GM18868 (cell line): ENCODE measurements at regions not wholly inside any gene's neighbourhood (a gene's known extent, or its start where the extent isn't known, plus 50 kb on each side); places are given as distances from the start of the nearest gene placed in this dataset.

Experiments used
- ATAC-seq: cut with Tn5 transposase; IDR thresholded peaks from one replicate; pipeline ENCODE4 v1.9.1; 2021; ENCODE audit warnings: mild to moderate bottlenecking, moderate library complexity; ENCODE audit not compliant: unreplicated experiment

DNA sequence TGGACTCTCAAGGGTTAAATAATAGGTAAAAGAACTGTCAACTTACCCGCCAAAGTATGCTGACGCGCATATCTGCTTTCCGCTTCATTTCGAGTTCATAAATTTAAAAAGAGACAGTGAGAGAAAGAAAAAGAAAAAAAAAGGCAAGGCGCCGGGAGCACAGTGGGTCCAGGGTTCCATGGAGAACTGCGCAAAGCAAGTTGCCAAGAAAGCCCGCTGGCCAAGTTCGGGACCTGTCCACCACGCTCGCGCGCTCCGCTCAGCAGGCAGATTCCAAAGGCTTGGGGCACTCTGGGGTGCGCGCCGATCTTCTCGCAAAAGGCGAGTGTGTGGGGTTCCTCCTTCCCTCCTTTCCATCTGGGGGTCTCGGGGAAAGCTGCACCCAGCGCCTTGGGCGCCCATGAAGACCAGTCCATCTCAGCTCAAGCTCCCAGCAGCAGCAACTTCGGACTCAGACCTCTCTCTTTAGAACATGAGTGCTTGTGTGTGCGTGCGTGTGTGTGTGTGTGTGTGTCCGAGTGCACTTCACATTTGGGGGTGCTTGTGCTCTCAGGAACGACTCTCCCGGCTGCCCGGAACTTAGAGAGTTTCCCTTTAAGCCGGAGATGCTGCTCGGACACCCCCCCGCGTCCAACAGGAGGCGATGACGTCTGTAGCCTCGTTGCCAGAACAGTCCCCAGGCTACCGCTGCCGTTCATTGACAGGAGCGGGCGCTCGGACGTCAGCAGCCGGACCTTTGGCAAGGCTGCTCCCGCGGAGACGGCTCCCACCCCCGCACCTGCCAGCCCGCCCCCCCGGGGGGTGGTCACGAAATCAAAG, 180.0 kb downstream of the TBXT start:
- no peak for ATAC-seq

DNA sequence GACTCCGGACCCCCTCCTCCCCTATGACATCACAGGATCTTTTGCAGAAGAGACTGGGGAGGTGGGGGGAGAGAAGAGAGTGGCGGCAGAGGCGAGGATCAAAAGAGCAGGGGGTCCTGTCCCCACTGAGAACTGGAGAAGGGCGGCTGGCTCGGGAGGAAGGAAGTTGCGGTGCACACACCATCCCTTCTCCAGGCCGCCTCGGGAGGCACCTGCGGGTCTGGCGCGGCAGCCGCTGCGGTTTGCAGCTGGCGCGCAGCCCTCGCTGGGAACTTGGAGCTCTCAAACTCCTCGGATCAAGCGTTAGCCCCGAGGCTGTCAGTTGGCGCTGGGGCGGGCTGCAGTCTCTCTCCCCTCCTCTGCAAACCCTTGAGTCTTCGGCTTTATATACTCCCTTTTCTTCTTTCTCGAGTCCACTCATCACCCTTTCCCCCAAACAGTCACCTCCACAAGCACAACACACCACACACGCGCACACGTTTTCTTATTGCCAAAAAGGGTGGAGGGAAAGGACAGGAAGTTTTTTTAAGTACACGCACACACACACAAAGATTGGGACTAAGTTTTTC, 180.7 kb downstream of the TBXT start:
- no peak for ATAC-seq

DNA sequence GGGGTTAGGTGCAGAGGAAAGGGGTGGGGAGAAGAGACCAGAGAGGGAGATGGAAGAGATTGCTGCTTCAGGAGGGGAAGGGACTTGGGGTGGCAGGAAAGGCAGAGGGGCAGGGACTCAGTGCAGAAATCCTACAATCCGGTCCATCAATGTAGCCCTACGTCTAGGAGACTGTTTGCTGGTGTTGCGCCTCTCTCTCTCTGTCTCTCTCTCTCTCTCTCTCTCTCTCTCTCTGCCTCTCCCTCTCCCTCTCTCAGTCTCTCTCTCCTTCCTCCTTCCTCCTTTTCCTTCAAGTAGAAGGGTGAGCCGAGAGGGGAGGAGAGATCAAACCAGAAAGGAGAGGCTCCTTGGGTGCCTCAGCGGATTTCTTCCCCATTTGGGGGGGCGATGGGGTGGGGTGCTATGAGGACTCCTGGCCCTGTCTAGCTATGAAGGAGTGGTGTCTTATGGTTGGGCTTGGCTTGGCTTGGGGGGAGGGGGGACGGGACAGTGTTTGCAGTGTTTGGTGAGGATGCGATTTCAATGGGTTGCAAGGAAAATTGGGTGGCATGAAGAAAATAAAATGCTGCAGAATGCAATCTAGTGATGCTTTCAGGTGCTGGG, 181.2 kb downstream of the TBXT start:
- ATAC-seq = no peak

DNA sequence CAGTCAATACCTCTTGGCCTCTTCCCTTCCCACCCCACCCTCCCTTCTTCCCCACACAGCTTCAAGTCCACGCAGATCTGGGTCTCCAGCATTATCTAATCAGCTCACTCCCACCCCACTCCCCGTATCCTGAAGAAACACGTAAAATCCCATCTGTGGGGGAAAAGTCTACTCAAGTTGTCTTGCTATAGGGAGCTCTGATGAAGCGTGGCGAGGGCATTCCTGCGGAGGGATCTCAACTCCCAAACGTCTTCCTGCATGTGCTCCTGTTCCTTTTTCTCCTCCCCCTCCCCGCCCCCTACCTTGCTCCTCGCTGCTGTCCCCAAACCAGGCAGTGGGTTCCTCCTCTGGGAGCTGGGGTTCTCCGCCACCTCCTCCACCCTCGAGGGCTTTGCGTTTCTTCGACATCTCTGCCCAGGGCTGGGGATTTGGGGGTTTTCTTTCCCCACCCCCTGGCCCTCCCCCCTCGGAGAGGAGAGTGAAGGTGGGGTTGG, 181.8 kb downstream of the TBXT start:
- ATAC-seq = no peak

DNA sequence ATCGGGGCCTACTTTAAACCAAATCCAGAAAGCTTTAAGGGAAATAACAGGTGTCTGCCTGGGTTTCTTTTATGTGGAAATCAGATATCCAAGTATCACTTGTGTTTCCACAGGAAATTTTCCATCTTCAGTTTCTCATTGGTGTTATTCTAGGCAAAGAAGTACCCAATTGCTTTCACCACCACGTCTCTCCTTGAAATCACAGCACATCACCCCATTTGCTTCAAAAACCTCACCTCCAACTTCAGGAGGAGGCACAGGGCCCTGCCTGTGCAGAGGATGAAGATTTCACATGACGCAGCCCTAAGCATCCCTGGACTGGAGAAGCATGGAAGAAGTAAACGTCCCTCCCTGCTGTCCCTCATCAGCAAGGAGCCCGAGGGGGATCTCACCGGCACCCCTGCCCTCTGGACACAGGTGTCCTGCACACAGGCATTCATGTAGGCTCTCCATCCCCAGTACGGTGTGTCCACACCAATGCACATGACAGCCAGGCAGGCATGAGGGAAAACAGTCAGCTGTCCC, 182.3 kb downstream of the TBXT start:
- no peak for ATAC-seq

DNA sequence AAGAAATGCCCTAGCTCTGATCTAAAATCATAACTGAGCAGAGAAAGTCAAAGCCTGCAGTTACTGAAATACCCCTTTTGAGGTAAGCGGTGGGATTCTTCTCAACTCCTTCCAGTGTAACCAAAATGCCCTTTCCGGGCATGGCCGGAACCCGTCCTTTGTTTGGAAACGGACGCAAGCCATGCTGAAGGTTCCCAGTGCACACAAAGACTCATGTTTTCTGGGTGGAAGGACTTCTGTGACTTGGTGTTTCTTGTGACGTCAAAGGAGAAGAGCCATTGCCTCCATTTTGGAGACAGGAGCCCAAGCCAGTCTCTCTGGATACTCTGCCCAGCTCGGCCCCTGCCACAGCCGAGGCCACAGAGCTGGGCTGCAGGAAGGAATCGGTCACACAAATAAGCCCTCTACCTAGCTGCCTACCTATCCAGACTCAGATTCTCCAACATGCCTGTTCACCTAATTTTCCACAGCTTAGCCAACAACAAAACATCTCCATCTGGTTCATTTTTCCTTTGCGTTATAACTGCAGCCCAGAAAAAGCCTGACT, 182.8 kb downstream of the TBXT start:
- no peak for ATAC-seq

DNA sequence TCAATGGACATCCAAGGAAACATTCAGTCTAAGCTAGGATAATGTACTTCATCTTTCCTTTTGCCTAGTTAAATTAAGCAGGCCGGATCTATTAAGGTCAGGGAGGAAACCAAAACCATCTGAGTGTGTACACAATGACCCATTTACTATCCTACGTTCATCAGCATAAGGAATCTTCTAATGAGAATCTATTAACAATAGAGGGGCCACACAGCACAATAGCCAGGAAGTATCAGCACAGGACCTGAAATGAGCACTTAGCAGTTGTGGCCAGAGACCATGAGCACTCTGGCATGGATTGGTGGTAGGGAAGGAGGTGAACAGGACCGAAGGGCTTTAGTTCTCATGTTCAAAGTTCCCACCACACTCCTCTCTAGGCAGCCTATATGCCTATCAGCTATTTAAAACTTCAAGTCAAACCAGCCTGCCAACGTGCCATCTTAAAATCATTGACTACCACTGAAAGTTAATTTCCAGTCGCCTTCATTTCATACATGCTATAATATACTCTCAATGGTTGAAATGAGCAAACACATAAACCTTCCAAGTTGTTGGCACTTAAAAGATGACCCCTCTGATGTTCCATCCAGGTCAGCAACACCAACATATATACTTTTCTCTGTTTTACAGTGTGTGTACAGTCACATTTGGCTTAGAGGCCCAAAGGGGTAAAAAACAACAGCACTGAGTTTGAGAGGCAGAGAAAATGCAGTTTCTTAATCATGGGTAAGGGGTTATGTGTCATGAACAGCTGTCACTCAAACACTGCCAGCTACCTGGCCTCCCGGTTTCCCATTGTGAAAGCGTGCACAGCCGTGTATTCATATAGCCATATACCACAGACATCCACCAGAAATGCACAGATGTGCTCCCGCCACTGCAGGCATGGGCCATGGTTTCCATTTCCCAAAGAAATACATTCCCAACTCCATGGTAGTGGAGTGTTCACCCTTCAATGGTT, 184.3 kb downstream of the TBXT start:
- ATAC-seq = no peak

DNA sequence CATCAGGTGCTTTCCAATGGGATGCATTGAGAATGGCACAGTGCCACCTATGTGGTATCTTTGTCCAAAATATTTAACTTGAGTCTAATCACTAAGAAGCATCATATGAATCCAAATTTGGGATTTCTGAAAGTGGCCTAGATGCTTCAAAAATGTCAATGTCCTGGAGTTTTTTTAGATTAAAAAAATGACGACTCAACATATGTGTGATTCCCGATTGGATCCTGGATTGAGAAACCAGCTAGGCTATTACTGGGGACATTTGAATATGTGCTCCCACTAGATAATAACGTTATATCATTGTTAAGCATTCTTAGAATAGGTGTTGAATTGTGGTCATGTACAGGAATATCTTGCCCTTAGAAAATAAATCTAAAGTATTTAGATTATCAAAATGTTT, 189.2 kb downstream of the TBXT start:
- ATAC-seq = no peak

DNA sequence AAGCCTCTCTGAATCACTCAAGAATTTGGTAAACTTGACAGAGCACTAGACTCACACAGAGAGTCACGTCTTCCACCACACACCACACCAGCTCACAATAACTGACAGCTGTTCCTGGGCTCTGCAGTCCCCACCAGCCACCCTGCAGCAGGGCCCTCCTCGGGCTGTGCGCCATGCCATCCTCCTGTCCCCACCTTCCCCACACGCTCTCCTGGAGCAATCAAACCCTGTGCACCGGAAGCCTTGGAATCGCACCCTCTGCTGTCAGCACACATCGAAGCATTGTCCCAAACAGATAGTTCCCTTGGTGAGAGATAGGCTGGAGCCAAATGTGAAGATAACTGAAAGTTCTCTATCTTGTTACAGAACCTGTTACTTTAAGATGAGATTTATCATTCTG, 191.0 kb downstream of the TBXT start:
- no peak for ATAC-seq

DNA sequence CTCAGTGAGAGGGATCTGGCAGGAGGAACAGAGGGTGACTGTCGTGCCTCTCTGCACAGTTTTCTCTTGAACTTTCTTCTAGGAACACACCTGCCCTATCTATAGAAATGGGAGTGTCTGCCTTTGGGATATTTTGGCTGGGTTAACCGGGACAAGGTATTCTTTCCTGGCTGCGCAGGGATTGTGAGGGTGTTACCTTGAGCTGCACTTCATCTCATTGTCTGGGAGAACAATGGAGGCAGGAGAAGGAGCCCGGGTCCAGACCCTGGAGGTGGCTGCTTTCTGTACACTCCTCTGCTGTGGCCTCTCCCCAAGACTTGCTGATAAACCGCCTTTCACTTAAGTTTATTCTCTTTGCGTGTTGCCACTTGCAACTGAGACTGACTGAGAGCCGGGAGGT, 192.8 kb downstream of the TBXT start:
- no peak for ATAC-seq

DNA sequence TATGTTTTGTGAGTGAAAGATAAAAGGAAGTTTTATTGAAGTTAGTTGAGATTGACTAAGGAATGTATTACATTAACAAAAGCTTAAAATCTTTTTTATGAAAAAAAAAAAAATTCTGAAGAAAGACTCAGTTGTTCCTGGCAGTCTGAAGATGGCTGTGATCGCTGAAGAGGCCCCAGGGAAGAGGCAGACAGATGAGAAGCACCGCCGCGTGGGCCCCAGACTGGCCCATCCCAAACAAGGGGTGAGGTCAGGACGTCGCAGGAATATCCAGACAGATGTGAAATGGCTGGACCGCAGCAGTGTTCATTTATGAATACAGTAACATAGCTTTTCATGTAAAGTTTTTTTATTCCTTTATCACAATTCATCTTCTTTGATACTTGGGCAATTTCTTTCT, 194.2 kb downstream of the TBXT start:
- no peak for ATAC-seq

DNA sequence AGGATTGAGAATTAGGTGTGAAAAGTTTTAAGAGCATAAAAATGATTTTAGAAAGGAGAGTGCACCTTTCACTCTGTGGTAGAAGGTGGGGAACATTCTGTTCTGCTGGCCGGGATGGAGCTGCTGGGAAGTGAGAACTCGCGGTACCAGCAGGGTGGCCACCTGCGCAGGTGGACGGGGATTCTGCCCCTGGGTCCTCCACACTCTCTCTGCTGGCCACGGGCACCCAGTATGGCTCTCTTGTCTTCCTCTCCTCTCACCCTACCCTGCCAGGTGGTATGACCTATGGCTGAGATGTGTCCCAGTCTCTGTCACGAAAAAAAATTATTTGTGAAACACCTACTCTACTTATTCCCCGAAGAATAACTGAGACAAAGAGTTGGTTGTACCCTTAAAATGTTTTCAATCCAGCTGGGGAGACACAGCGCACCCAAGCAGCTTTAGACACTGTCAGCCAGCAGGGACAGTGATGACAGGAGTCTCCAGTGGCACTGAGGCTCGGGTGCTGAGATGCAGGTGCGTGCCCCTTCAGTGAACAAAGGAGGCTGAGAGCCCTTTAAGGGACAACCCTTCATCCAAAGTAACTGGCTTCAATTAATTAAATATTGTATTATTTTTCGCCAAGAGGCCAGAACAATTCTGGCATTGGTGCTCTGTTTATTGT, 195.4 kb downstream of the TBXT start:
- no peak for ATAC-seq

DNA sequence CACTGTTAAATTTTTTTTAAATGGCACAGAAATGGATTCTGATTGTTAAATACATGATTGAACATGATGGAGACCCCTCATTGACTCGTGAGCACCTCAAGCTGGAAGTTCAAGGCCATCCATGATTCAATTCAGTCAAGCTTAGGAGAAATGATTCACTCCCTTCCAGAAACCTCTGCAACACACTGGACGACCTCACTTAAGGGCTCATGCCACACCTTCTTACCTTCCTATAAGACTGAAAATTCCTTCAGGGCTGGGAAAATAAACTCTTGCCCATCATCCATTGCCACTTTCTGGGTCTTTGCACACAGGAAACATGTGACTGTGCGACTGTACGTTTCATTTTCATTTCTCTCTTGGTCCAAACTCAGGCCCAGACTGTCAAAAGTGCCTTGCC, 196.4 kb downstream of the TBXT start:
- ATAC-seq = no peak

DNA sequence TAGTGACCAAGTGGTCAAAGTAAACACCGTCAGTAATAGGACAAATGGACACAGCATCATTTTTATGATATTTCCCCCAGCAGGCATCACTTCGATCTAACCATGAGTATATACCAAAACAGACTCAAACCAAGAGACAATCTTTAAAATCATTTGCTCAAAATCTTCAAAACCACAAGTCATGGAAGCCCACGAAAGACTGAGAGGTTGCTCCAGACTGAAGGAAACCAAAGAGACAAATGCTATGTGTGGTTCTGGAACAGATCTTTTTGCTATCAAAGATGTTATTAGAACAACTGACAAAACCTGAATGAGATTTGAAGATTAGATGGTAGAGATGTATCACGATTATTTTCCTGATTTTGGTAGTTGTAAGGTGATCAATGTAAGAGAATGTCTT, 197.7 kb downstream of the TBXT start:
- no peak for ATAC-seq

DNA sequence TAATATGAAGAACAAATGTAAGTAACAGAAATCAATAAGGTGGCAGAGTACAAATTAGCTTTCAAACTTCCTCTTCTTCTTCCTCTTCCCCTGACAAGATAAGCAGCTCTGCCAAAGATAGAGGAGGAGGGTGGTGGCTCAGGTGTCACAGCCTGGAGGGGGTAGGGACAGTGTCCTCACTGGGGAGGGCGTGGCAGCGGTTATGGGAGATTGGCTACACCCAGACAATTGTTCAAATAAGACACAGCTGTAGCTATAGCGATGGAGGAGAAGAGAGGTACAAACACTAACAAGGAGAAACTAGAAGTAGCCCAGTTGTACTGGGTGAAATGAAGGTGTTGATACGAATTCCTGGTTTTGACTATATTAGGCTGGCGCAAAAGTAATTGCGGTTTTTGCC, 198.5 kb downstream of the TBXT start:
- ATAC-seq = no peak

DNA sequence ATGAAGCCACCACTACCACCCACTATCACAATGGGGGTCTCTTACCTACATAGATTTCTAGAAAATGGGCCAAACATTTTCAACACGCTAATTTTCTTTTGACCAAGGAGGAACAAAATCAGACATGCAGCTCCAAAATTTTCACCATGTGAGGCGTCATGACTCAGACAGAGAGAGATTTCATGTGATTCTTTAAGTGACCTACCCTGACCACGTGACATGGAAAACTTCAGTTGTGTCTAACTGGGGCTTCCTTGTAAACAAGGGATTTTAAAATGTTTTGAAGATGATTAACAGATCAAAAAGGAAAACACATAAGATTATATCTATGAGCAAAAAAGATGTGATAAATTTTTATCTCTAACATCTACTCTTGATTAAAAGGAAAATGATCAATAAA, 199.2 kb downstream of the TBXT start:
- ATAC-seq = no peak

DNA sequence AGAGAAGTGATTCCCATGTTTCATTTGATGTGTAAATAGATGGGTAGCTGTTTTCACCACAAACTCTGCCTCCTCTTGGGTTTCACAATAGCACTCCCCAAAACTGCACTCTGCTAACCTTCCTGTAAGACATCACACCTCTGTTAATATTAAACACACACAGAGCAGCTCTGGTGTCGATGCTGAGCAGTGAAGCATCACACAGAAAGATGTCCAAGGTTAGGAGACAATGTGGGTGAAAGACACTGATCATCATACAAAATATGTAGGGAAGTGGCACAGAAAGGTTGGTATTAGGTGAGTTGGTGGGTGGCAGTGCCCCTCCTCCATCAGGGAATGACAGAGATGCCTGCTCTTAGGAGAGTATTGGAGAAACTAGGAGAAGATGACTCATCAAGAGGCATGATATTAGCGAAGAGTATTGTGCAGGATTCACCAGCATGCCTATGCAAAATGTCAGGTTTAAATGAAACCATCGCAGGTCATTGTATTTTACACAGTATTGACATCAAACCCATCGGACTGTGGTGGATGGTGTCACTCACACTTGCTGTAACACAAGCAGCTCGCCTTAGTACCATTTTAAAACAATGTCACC, 199.7 kb downstream of the TBXT start:
- ATAC-seq = no peak

DNA sequence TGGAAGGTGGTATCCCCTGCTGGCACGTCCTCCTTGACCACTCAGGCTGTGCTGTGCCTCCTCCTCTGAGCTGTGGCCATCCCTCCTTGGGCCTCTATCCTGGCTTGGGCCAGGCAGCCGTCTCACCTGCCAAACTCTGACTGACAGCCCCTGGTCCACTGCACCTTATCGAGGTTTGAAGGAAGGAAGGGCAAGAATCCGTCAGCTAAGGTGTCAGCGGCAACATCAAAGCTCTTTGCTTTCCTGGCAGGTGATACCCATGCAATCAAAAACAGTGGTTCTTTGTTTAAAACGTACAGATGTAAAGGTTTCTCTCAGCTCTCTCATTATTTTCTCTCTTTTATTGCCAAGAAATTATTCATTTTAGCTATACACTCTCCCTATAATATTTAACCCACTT, 203.9 kb downstream of the TBXT start:
- no peak for ATAC-seq

DNA sequence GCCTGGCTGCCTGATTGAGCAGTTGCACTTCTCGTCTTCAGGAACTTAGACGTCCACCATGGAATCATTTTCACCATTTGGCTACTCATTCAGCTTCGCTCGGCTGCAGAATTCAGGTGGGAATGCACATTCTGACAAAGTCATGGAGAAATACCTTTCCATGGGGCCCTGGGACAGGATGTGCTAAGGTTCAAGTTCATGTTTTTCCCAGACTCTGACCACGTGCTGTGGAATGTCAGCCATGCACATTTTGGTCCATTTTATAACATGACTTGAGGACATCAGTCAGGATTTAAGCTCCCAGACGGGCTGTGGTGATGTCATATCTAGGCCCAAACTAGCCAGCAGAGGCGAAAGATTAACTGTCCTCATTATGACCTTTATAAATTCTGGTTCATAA, 205.3 kb downstream of the TBXT start:
- ATAC-seq = no peak

DNA sequence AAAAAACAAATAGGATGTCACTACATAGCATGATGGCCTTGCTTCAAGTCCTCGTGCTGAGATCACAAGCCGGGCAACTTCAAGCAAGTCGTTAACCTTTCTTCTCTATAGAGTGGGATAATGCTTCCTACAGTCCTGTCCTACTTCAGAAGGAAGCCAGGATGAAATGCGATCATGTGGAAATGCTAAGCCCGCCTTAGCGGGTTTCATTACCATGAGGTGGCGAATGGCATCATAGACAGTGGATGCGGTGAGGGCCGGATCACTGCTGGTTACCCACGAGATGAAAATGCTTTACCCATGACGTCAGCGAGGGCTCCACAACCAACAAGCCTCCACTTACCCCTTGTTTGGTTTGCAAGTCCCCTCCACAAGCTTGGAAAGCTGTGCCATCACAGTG, 206.4 kb downstream of the TBXT start:
- no peak for ATAC-seq
